ENCODE measurements at regions not wholly inside any gene's neighbourhood (a gene's known extent, or its start where the extent isn't known, plus 50 kb on each side); places are given as distances from the start of the nearest gene placed in this dataset.

DNA sequence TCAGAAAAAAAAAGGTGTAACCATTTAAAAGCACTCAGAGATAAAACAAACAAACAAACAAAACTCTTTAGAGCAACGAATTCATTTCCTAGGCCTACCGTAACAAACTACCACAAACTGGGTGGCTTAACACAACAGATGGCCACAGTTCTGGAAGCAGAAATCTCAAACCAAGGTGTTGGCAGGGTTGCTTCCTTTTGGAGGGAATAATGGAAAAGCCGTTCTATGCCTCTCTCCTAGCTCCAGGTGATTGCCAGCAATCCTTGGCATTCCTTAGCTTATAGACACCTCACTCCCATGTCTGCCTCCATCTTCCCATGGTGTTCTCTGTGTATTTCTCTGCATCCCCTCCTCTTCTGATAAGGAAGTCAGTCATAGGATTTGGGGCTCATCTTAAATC lies 200.4 kb downstream of the RAB38 start:
- intact Hi-C loops (cut with DNase I): no loop called here
- no peak for ATAC-seq
- DNase-seq (ENCODE audit: missing footprints): no peak

- intact Hi-C loops (cut with DNase I): no loop called here
These were observed 203.1 kb downstream of the RAB38 start for GRCh38 chr11:87972133-87972532.

DNA sequence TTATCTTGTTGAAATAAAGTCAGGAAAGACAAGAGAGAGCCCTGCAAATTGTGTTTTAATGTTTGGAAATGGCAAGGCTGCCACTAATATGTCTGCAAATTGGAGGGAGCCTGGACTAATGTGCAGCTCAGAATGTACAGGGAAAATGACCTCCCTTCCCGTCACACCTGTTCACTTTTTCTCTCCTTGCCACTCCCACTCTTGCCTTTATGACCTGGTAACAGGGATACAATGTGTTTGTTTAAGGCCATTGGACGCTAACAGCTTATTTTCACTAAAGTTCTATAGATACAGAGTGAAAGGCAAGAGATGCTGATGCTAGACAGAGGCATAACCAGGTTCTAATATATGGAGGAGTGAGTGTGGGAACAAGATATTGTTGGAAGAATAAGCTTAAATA lies 203.9 kb downstream of the RAB38 start:
- DNase-seq (ENCODE audit: missing footprints) (no peak), ATAC-seq (no peak)
- intact Hi-C loops (cut with DNase I): no loop called here

More at GRCh38 chr11:87972133-87972532, 203.1 kb downstream of the RAB38 start:
- DNase-seq (ENCODE audit: missing footprints): no peak
- no peak for ATAC-seq

DNA sequence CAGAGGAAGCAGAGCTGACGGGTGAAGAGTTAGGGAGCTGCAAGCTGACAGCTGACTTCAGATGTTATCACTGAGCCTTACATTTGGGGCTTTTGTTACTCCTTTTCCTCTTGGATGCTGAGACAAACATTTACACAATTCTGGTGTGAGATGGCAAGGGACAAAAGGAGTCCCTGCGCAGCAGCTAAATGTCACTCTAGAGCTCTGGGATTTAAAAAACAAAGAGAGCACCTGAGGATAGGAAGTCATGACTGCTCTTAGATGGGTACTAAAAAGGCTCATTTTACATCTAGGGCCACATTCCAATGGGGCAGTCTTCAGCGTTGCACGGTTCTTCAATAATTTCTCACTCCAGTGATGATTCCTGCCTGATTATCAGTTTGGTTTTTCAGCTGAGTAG lies 204.5 kb downstream of the RAB38 start:
- DNase-seq (ENCODE audit: missing footprints) (no peak), ATAC-seq (no peak)
- intact Hi-C loops (cut with DNase I): no loop called here

DNA sequence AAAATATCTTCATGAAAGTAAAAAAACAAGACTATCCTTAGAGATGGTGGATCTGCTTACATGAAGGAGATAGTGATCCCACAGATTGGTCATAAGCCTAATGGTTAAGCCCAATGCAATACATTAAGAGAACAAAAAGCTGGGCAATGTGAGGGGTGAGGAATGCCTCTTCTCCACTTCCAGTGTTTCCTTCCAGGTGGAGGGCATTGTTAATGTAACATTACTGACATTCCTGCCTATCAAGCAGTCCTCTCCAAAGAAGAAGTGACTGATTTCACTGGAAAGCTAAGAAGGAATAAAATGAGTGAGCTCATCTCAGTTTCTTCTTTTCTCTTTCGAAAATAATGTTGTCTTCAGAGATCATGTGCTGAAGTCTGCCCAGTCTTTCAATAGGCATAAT lies 207.8 kb downstream of the RAB38 start:
- no peak for DNase-seq (ENCODE audit: missing footprints)
- intact Hi-C loops (cut with DNase I): no loop called here
- no peak for ATAC-seq

DNA sequence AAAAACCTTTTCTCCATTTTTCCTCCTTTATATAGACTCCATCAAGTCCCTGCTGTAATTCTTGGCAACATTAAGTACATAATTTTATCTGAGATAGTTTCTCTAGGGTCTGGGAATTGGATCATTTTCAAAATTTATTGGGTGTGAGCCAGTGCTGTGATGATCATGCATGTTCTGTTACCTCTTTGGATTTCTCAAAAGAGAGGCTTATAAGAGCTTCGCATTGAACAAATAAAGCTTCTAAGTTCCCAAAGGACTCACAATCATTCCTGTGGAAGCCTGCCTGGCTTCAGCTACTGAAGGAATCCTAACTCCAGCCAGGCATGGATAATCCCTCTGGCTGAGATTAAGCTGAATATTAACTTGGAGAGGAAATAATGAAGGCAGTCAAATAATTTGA lies 208.5 kb downstream of the RAB38 start:
- peak; percentile 42 for ATAC-seq

GRCh38 chr11:87966216-87966615 lies 209.0 kb downstream of the RAB38 start:
- DNase-seq (ENCODE audit: missing footprints) (no peak), ATAC-seq (no peak)
- intact Hi-C loops (cut with DNase I): no loop called here

More for the DNA sequence above, 208.5 kb downstream of the RAB38 start:
- intact Hi-C loops (cut with DNase I): no loop called here
- DNase-seq (ENCODE audit: missing footprints): no peak

DNA sequence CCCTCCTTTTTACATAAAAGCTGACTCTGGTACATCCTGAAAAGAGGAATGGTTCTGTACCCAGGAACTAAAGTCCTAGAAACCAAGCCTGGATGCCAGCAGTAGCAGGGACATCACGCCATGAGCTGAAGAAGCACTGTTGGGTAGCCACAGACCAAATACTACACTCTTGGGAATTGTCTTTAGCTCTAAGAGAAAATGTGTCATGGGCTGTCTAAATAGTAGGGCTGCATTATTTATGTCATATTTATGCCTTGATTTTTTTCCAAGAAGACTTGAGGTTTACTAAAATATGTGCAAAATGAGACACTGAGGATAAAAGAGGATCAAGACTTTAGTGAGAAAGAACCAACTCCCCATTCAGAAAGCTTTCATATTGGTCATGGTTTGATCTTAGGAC lies 213.6 kb downstream of the RAB38 start:
- DNase-seq (ENCODE audit: missing footprints) (no peak), ATAC-seq (no peak)
- intact Hi-C loops (cut with DNase I): no loop called here

- intact Hi-C loops (cut with DNase I): no loop called here
- DNase-seq (ENCODE audit: missing footprints) (no peak), ATAC-seq (no peak)
These were observed 217.3 kb downstream of the RAB38 start for GRCh38 chr11:87957961-87958360.

- no peak for ATAC-seq
- intact Hi-C loops (cut with DNase I): no loop called here
- DNase-seq (ENCODE audit: missing footprints): no peak
These were observed 220.8 kb downstream of the RAB38 start for GRCh38 chr11:87954476-87954875.

DNA sequence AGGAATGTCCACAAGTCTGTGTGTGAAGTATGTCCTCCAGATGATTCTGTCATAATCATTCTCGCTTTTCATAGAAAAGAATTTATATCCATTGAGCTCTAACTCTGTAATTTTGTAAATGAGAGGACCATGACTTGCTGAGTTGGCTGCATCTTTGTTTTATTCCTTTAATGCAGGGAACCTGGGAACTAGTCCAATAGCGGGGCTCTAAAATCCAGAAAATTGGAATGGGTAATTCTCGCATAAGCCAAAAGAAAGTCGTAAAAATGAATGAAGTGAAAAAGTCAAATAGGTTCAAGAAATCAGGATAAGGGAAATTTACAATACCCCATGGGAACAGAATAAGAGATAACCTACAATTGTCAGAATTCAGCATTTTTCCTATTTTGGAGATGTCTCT lies 232.5 kb downstream of the RAB38 start:
- intact Hi-C loops (cut with DNase I): no loop called here
- ATAC-seq (no peak), DNase-seq (ENCODE audit: missing footprints) (no peak)

DNA sequence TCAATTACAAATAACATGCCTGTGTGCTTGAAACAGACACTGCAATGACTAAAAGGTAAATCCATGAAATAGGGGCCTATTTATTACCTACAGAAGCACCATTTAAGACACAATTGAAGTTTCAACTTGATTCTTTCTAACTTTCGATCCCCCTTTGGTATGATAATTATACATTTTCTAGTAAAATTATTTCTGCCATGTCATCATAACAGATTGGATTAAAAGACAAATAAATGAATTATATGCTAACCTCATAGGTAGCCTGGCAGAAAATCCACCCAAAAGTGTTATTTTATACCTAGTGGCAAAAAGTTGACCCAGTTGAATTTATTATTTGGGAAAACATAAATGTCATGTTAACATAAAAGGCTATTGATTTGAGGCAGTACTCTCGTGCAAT lies 241.1 kb downstream of the RAB38 start:
- ATAC-seq: no peak
- intact Hi-C loops (cut with DNase I): no loop called here
- DNase-seq (ENCODE audit: missing footprints): no peak

DNA sequence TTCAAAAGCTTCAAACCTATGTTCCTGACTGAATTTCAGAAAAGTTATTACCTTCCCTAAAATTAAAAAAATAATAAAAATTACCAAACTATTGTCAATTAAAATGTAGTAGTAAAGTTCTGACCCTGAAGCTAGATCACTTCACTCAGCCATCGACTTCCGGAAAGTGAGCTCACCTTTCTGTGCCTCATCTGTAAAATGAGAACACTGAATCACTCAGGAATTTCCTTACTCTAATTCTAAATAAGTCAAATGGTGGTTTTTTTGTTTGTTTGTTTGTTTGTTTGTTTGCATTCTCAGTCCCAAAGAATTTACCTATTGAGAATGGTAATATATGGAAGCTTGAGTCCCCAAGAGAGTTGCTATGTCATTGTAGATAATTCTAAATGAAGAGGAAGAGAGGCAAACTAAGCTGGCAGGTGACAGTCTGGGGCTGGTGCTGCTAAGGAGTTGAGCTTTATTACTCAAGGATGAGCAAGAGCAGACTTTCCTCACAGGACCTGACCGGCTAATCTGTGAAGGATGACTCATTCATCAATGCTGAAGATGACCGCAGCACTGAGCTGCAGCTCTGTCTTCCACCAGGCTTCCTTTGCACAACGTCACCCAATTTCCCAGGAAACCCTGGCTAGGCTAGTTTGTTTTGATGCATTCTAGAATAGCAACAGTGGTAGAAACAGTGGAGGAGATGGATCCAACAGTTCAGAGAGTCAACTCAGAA lies 248.8 kb downstream of the RAB38 start:
- no peak for ATAC-seq
- intact Hi-C loops (cut with DNase I): no loop called here

DNA sequence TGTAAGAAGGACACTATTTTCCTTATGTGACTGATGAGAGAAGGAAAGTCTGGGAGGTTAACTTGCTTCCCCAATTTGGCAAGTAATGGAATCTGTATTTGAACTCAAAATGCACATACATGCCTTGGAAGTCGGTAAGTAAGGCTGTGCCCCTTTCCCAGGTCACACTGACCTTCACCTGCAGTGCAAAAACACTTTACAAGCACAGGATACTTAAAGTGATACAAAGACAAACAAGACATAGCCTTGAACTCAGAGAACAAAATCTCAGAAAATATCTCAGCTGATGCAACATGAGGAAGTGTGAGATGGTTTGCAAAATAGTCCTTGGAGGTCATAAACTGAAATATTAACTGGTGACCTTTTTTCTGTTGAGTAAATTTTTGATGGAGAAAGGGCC lies 251.1 kb downstream of the RAB38 start:
- intact Hi-C loops (cut with DNase I): no loop called here
- DNase-seq (ENCODE audit: missing footprints) (no peak), ATAC-seq (no peak)

More for the DNA sequence above, 248.8 kb downstream of the RAB38 start:
- DNase-seq (ENCODE audit: missing footprints): no peak

DNA sequence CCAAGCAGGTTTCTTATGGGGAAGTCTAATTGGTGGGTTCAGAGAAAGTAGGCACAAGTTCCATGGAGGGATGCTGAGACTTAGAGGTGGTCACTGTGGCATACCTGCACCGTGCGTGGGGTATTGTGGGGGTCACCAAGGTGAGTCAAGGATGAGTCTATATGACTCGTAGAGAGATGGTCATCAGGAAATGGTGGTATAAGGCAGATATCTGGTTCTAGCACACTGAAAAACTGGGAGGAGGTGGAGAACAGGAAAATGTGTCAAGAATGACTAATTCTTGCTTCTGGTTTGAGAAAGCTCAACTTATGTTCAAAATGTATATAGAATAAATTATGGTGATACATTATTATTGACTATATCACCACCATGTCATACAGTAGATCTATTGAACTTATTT lies 258.1 kb downstream of the RAB38 start:
- intact Hi-C loops (cut with DNase I): no loop called here
- DNase-seq (ENCODE audit: missing footprints) (no peak), ATAC-seq (no peak)

DNA sequence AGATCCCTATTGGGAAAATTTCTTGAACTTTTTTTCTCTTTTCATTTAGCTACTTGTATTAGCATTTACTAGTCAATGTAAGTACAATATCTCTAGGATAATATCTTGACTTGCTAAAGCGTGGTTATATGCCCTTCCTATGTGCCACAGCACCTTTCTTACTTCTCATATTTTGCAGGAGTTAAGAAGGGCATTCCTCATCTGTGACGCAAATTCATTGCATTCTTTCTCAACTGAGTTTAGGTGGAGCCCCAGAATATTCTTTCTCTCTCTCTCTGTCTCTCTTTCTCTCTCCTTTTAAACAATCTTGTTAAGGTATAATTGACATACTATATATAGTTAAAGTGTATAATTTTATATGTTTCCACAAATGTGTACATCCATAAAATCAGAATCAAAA lies 266.1 kb downstream of the RAB38 start:
- DNase-seq (ENCODE audit: missing footprints): no peak
- intact Hi-C loops (cut with DNase I): no loop called here
- no peak for ATAC-seq

- ATAC-seq (no peak), DNase-seq (ENCODE audit: missing footprints) (no peak)
- intact Hi-C loops (cut with DNase I): no loop called here
These were observed 267.2 kb downstream of the RAB38 start for GRCh38 chr11:87908086-87908485.

- ATAC-seq: no peak
These were observed 271.9 kb downstream of the RAB38 start for GRCh38 chr11:87903345-87903744.

GRCh38 chr11:87901341-87901740 lies 273.9 kb downstream of the RAB38 start:
- no peak for ATAC-seq
- intact Hi-C loops (cut with DNase I): no loop called here
- no peak for DNase-seq (ENCODE audit: missing footprints)

More at GRCh38 chr11:87903345-87903744, 271.9 kb downstream of the RAB38 start:
- no peak for DNase-seq (ENCODE audit: missing footprints)
- intact Hi-C loops (cut with DNase I): no loop called here

GRCh38 chr11:87897921-87898320 lies 277.3 kb downstream of the RAB38 start:
- intact Hi-C loops (cut with DNase I): no loop called here
- DNase-seq (ENCODE audit: missing footprints) (no peak), ATAC-seq (no peak)

- intact Hi-C loops (cut with DNase I): no loop called here
- no peak for DNase-seq (ENCODE audit: missing footprints)
- ATAC-seq: no peak
These were observed 278.2 kb downstream of the RAB38 start for GRCh38 chr11:87897071-87897470.

Data from Right ventricle myocardium inferior (tissue), 1 donor.